Naive B cell (primary cell): ENCODE measurements at regions not wholly inside any gene's neighbourhood (a gene's known extent, or its start where the extent isn't known, plus 50 kb on each side); places are given as distances from the start of the nearest gene placed in this dataset.
"Not testable (repeated sequence)": the region's sequence is repeated elsewhere in the genome, so short reads cannot be mapped to it uniquely, and the experiment has no call there.

Experiments
- ATAC-seq, 2 donors: fragments of 150-1000 bp; cut with Tn5 transposase; 2 replicates each; pipeline ENCODE4 v1.10.0; 2021; ENCODE audit warnings: low read depth in 2 of 2, mild to moderate bottlenecking in 2 of 2, moderate library complexity in 2 of 2
- DNase-seq: peaks from one replicate; pipeline ENCODE4 v3.0.0; 2022
- H3K27ac Mint-ChIP-seq, 6 donors: one replicate each; pipeline ENCODE4 v1.8.0; 2020 to 2022; ENCODE audit warnings: mild to moderate bottlenecking in 6 of 6, mixed read lengths in 6 of 6, moderate library complexity in 5 of 6, inconsistent platforms in 2 of 6
- H3K27me3 Mint-ChIP-seq, 3 donors: one replicate each; pipeline ENCODE4 v1.8.0; 2021 to 2022; ENCODE audit warnings: mixed read lengths in 3 of 3, mild to moderate bottlenecking in 1 of 3
- H3K36me3 Mint-ChIP-seq, 2 donors: one replicate each; pipeline ENCODE4 v1.8.0; 2020 to 2022; ENCODE audit warnings: mixed read lengths in 2 of 2, inconsistent platforms in 1 of 2, mild to moderate bottlenecking in 1 of 2
- H3K4me1 Mint-ChIP-seq, 3 donors: one replicate each; pipeline ENCODE4 v1.8.0; 2020 to 2022; ENCODE audit warnings: mixed read lengths in 3 of 3, inconsistent platforms in 1 of 3, mild to moderate bottlenecking in 1 of 3, moderate library complexity in 1 of 3
- H3K4me3 Mint-ChIP-seq, 8 donors: one replicate each; pipeline ENCODE4 v1.8.0; 2020 to 2022; ENCODE audit warnings: mild to moderate bottlenecking in 8 of 8, mixed read lengths in 8 of 8, moderate library complexity in 8 of 8, inconsistent platforms in 2 of 8
- H3K9me3 Mint-ChIP-seq, 7 donors: one replicate each; pipeline ENCODE4 v1.8.0; 2020 to 2022; ENCODE audit warnings: mixed read lengths in 7 of 7, mild to moderate bottlenecking in 5 of 7, inconsistent platforms in 2 of 7, moderate library complexity in 1 of 7

- H3K27me3 Mint-ChIP-seq: peaks cover 80 to 92% (median 87%) of the 10 kb centered on the region in 3 donors
- peaks cover 9 to 14% (median 13%) of the 10 kb centered on the region in 3 donors for H3K4me1 Mint-ChIP-seq
- peaks cover 24 to 32% of the 10 kb centered on the region in 2 donors for H3K36me3 Mint-ChIP-seq
- H3K4me3 Mint-ChIP-seq: peak overlapping the region in 6 of 8 donors; percentile 14 to 80 (median 51)
- no peak for ATAC-seq
- H3K27ac Mint-ChIP-seq: peak overlapping the region in 3 of 6 donors; percentile 26 to 94 (median 85)
- no peak for DNase-seq
- peaks cover 0 to 70% (median 40%) of the 10 kb centered on the region in 7 donors for H3K9me3 Mint-ChIP-seq
These were observed 71.8 kb upstream of the ZNF184 start for GRCh38 chr6:27544612-27545260.

- H3K4me3 Mint-ChIP-seq, H3K27ac Mint-ChIP-seq, DNase-seq, ATAC-seq: not testable (repeated sequence)
- Mint-ChIP-seq H3K27me3 (peaks cover 82 to 90% (median 83%) of the 10 kb centered on the region in 3 donors), H3K4me1 (peaks cover 9 to 14% (median 13%) of the 10 kb centered on the region in 3 donors), H3K36me3 (peaks cover 24 to 32% of the 10 kb centered on the region in 2 donors), H3K9me3 (peaks cover 0 to 70% (median 40%) of the 10 kb centered on the region in 7 donors)
These were observed 71.2 kb upstream of the ZNF184 start for GRCh38 chr6:27544135-27544534.

- Mint-ChIP-seq H3K4me3 (no peak overlapping the region), H3K4me1 (peaks cover 9 to 14% (median 13%) of the 10 kb centered on the region in 3 donors), H3K27me3 (peaks cover 75 to 86% (median 77%) of the 10 kb centered on the region in 3 donors), H3K36me3 (peaks cover 24 to 32% of the 10 kb centered on the region in 2 donors), H3K9me3 (peaks cover 0 to 60% (median 36%) of the 10 kb centered on the region in 7 donors), H3K27ac (no peak overlapping the region)
- ATAC-seq (no peak), DNase-seq (no peak)
These were observed 69.6 kb upstream of the ZNF184 start for GRCh38 chr6:27542485-27542884.

DNA sequence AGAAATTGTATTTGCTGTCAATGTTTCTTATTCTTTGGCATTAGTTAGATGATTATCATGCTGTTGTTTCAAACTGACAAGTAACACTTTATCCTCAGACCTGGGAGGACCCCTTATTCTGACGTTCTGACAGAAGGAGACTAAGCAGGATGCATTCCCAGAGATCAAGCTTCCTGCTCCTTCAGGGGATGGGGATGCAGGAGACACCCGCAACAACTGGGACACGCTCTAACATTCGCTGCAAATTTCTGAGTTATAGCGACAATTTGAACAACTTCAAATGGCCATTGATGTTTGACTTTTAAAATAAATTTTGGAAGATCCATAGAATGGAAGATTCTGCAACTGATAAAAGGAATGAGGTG is 69.0 kb upstream of the ZNF184 start:
- Mint-ChIP-seq H3K9me3 (peaks cover 0 to 54% (median 31%) of the 10 kb centered on the region in 7 donors), H3K27ac (no peak overlapping the region), H3K4me3 (no peak overlapping the region), H3K36me3 (peaks cover 20 to 27% of the 10 kb centered on the region in 2 donors), H3K4me1 (peaks cover 9 to 14% (median 13%) of the 10 kb centered on the region in 3 donors), H3K27me3 (peaks cover 75 to 86% (median 77%) of the 10 kb centered on the region in 3 donors)
- ATAC-seq: no peak
- no peak for DNase-seq

GRCh38 chr6:27541212-27541932 is 68.5 kb upstream of the ZNF184 start:
- H3K36me3 Mint-ChIP-seq: peaks cover 14 to 22% of the 10 kb centered on the region in 2 donors
- H3K27me3 Mint-ChIP-seq: peaks cover 74 to 86% (median 74%) of the 10 kb centered on the region in 3 donors
- DNase-seq (no peak), ATAC-seq (no peak)
- H3K4me3 Mint-ChIP-seq: no peak overlapping the region
- H3K27ac Mint-ChIP-seq: no peak overlapping the region
- H3K9me3 Mint-ChIP-seq: peaks cover 0 to 49% (median 27%) of the 10 kb centered on the region in 7 donors
- peaks cover 9 to 14% (median 13%) of the 10 kb centered on the region in 3 donors for H3K4me1 Mint-ChIP-seq

GRCh38 chr6:27539551-27539950 is 66.6 kb upstream of the ZNF184 start:
- Mint-ChIP-seq H3K4me1 (peaks cover under 1 to 2% (median under 1%) of the 10 kb centered on the region in 3 donors), H3K27me3 (peaks cover 66 to 76% (median 67%) of the 10 kb centered on the region in 3 donors), H3K36me3 (peaks cover under 1 to 10% of the 10 kb centered on the region in 2 donors), H3K27ac (no peak overlapping the region), H3K9me3 (peaks cover 0 to 31% (median 19%) of the 10 kb centered on the region in 7 donors), H3K4me3 (no peak overlapping the region)
- no peak for ATAC-seq
- DNase-seq: no peak

DNA sequence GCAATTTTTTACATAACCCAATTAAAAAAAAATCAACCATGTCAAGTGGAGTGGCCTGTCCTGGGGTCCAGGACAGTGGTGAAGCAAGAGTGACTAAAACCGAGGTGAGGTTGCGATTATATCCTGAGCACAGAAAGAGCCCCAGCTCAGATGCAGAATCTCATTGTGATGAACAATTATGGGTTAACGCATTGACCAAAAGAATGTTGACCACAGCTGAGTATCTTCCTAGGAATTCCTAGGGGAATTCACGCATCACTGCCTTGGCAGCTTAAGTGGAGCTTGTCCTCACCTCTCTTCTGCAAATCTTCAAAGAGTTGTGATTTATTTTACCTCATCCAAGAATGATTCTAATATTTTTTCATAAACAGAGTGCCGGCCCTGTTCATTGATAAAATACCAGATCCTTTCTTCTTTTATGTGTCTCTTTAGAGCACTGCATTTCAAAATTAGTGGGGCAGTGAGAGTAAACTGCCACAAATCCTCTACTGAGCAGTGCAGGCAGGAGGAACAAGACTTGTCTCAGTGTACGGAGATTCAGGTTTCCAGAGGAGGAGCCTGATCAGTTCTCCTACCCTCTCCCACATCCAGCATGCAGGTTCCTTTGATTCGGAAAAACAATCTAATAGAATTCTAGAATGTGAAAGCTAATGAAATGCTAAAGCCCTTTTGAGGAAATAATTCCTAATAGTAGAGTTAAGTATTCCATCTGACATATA is 60.1 kb upstream of the ZNF184 start:
- no peaks in the 10 kb centered on the region for H3K4me1 Mint-ChIP-seq
- peaks cover 53 to 69% (median 65%) of the 10 kb centered on the region in 3 donors for H3K27me3 Mint-ChIP-seq
- H3K4me3 Mint-ChIP-seq: no peak overlapping the region
- H3K27ac Mint-ChIP-seq: no peak overlapping the region
- ATAC-seq: no peak
- no peak for DNase-seq
- no peaks in the 10 kb centered on the region for H3K36me3 Mint-ChIP-seq
- H3K9me3 Mint-ChIP-seq: peaks cover 0 to 10% (median 3%) of the 10 kb centered on the region in 7 donors

DNA sequence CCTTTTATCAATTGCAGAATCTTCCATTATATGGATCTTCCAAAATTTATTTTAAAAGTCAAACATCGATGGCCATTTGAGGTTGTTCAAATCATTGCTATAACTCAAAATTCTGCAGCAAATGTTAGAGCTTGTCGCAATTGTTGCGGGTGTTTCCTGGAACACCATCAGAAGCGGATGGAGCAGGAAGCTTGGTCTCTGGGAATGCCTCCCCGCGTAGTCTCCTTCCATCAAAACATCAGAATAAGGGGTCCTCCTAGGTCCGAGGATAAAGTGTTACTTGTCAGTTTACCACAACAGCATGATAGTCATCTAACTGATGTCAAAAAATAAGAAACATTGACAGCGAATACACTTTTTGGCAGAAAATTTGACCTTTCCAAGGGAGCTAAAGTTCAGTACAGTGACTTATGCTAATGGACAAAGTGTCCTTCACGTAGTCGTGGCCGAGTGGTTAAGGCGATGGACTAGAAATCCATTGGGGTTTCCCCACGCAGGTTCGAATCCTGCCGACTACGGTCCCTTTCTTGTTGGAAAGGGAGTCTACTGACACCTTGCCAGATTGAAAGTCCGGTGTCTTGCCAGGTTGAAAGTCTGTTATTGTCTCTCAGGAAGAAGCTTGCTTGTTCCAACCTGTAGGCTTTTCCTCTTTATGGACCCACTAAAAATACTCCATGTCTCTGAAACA is 59.0 kb upstream of the ZNF184 start:
- no peaks in the 10 kb centered on the region for H3K4me1 Mint-ChIP-seq
- no peak for ATAC-seq

DNA sequence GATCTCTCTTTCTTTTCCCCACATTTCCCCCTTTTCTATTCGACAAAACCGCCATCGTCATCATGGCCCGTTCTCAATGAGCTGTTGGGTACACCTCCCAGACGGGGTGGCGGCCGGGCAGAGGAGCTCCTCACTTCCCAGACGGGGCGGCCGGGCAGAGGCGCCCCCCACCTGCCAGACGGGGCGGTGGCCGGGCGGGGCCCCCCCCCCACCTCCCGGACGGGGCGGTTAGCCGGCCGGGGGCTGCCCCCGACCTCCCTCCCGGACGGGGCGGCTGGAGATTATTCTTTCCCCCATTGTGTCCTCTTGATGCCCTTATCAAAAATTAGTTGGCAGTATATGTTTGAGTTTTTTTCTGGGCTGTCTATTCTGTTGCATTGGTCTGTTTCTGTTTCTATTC is 56.9 kb upstream of the ZNF184 start:
- DNase-seq, H3K4me3 Mint-ChIP-seq, H3K27ac Mint-ChIP-seq, H3K4me1 Mint-ChIP-seq, H3K36me3 Mint-ChIP-seq, ATAC-seq: not testable (repeated sequence)
- Mint-ChIP-seq H3K27me3 (peaks cover 29 to 54% (median 47%) of the 10 kb centered on the region in 3 donors), H3K9me3 (peaks cover 0 to 10% (median 4%) of the 10 kb centered on the region in 7 donors)

More for the DNA sequence above, 59.0 kb upstream of the ZNF184 start:
- peaks cover 42 to 67% (median 59%) of the 10 kb centered on the region in 3 donors for H3K27me3 Mint-ChIP-seq
- peaks cover 0 to 10% (median 2%) of the 10 kb centered on the region in 7 donors for H3K9me3 Mint-ChIP-seq
- no peaks in the 10 kb centered on the region for H3K36me3 Mint-ChIP-seq
- no peak overlapping the region for H3K4me3 Mint-ChIP-seq
- H3K27ac Mint-ChIP-seq: no peak overlapping the region
- no peak for DNase-seq

GRCh38 chr6:27528714-27529113 is 55.8 kb upstream of the ZNF184 start:
- H3K4me3 Mint-ChIP-seq: no peak overlapping the region
- H3K4me1 Mint-ChIP-seq: no peaks in the 10 kb centered on the region
- no peak overlapping the region for H3K27ac Mint-ChIP-seq
- no peaks in the 10 kb centered on the region for H3K36me3 Mint-ChIP-seq
- peaks cover 28 to 53% (median 48%) of the 10 kb centered on the region in 3 donors for H3K27me3 Mint-ChIP-seq
- ATAC-seq (no peak), DNase-seq (no peak)
- peaks cover 0 to 10% (median 4%) of the 10 kb centered on the region in 7 donors for H3K9me3 Mint-ChIP-seq
